ENCODE measurements at regions not wholly inside any gene's neighbourhood (a gene's known extent, or its start where the extent isn't known, plus 50 kb on each side); places are given as distances from the start of the nearest gene placed in this dataset.

DNA sequence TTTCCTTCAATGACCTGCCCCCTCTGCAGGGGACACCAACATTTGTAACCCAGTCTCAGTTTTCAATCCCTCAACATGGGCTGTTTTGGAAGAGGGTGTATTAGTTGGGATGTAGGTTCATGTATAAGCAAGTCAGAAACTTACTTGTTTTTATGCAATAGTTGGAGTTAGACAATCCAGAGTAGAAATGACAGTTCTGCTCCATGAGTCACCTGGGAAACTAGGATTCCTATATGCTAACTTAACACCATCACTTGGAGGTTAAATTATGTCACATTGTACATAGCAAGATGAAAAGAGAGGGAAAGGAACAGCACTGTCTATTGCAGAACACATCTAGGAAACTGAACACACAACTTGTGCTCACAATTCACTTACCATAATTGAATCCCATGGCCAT is 436.4 kb downstream of the RFC3 start:
- TF ChIP-seq POLR2AphosphoS5 (IDR thresholded peaks at IDR 0.05; ENCODE audit: low read depth, low read length) = no peak
- TF ChIP-seq POLR2A (IDR thresholded peaks at IDR 0.05; ENCODE audit: low read depth, low read length) = no peak
- TF ChIP-seq TAF1 (IDR thresholded peaks at IDR 0.05; ENCODE audit: borderline replicate concordance, low read depth, low read length) = no peak
